DND-41 (cell line): ENCODE measurements at regions not wholly inside any gene's neighbourhood (a gene's known extent, or its start where the extent isn't known, plus 50 kb on each side); places are given as distances from the start of the nearest gene placed in this dataset.

Experiments
- ATAC-seq: fragments of 200-7000 bp; cut with Tn5 transposase; 3 replicates; pipeline ENCODE4 v1.9.1; 2021; ENCODE audit warnings: low read depth; ENCODE audit not compliant: insufficient read depth
- DNase-seq: peaks from one replicate; pipeline ENCODE4 v3.0.0-alpha.2; 2020
- H2AFZ ChIP-seq: 2 replicates; pipeline ENCODE4 v1.6.0; 2012; ENCODE audit warnings: low read depth, low read length
- H3K27ac ChIP-seq: 2 replicates; pipeline ENCODE4 v1.5.1; 2012; ENCODE audit warnings: low read length, inconsistent platforms
- H3K27me3 ChIP-seq: fragments of 200-600 bp; sonication (generic); 2 replicates; pipeline ENCODE4 v1.6.0; 2012; ENCODE audit warnings: low read length, mild to moderate bottlenecking, inconsistent platforms; ENCODE audit not compliant: insufficient read depth, poor library complexity
- H3K36me3 ChIP-seq: 2 replicates; pipeline ENCODE4 v1.5.1; 2012; ENCODE audit warnings: low read length, inconsistent platforms; ENCODE audit not compliant: insufficient read depth
- H3K4me1 ChIP-seq: 2 replicates; pipeline ENCODE4 v1.5.1; 2012; ENCODE audit warnings: mild to moderate bottlenecking, low read length; ENCODE audit not compliant: insufficient read depth
- H3K4me2 ChIP-seq: 2 replicates; pipeline ENCODE4 v1.6.0; 2012; ENCODE audit warnings: mild to moderate bottlenecking, moderate library complexity, low read length, inconsistent platforms; ENCODE audit not compliant: insufficient read depth
- H3K4me3 ChIP-seq, 2 experiments: fragments of 200-600 bp in 1 of 2; shearing (Covaris generic) in 1 of 2; 2 replicates each; pipeline ENCODE4 v1.5.1; 2012 to 2016; ENCODE audit warnings: inconsistent platforms in 2 of 2, low read length in 2 of 2, mild to moderate bottlenecking in 2 of 2, low read depth in 1 of 2, moderate library complexity in 1 of 2
- H3K79me2 ChIP-seq: 2 replicates; pipeline ENCODE4 v1.6.0; 2012; ENCODE audit warnings: low read length, inconsistent platforms; ENCODE audit not compliant: insufficient read depth
- H3K9ac ChIP-seq: 2 replicates; pipeline ENCODE4 v1.6.0; 2012; ENCODE audit warnings: low read depth, mild to moderate bottlenecking, inconsistent platforms, low read length, moderate library complexity
- H3K9me3 ChIP-seq: 2 replicates; pipeline ENCODE4 v1.5.1; 2012; ENCODE audit warnings: low read length, moderate library complexity, mild to moderate bottlenecking, inconsistent platforms; ENCODE audit not compliant: insufficient read depth, severe bottlenecking
- H4K20me1 ChIP-seq: 2 replicates; pipeline ENCODE4 v1.6.0; 2012; ENCODE audit warnings: low read length; ENCODE audit not compliant: insufficient read depth
- CTCF ChIP-seq: IDR thresholded peaks from 2 replicates; pipeline ENCODE4 v1.5.1; 2012; ENCODE audit warnings: borderline replicate concordance, low read length, moderate library complexity, mild to moderate bottlenecking; ENCODE audit not compliant: poor library complexity, severe bottlenecking; ENCODE audit errors: extremely low read depth
- EZH2 ChIP-seq: IDR thresholded peaks from 3 replicates; pipeline ENCODE4 v1.6.1; 2012; ENCODE audit warnings: borderline replicate concordance, low read depth, mild to moderate bottlenecking, moderate library complexity, low read length, inconsistent platforms; ENCODE audit not compliant: severe bottlenecking

GRCh38 chr2:48098539-48098938 is 192.2 kb upstream of the FBXO11 start:
- Histone ChIP-seq H3K9me3 (no peaks in the 10 kb centered on the region), H3K36me3 (no peaks in the 10 kb centered on the region), H2AFZ (no peak overlapping the region), H3K79me2 (no peaks in the 10 kb centered on the region), H3K27ac (no peak overlapping the region), H3K9ac (no peak overlapping the region), H3K4me3 (no peak overlapping the region), H3K27me3 (peaks cover 4% of the 10 kb centered on the region), H3K4me1 (no peaks in the 10 kb centered on the region), H3K4me2 (no peak overlapping the region), H4K20me1 (no peaks in the 10 kb centered on the region)
- ATAC-seq (no peak), DNase-seq (no peak)
- TF ChIP-seq EZH2 (no peak), CTCF (no peak)

GRCh38 chr2:48104418-48104817 is 198.1 kb upstream of the FBXO11 start:
- H3K27me3 ChIP-seq: no peaks in the 10 kb centered on the region
- no peak overlapping the region for H3K27ac ChIP-seq
- H4K20me1 ChIP-seq: no peaks in the 10 kb centered on the region
- H3K79me2 ChIP-seq: no peaks in the 10 kb centered on the region
- no peak overlapping the region for H3K4me2 ChIP-seq
- H3K4me1 ChIP-seq: peaks cover 12% of the 10 kb centered on the region
- H3K36me3 ChIP-seq: no peaks in the 10 kb centered on the region
- DNase-seq (no peak), ATAC-seq (no peak)
- TF ChIP-seq EZH2: no peak
- no peak for TF ChIP-seq CTCF
- no peaks in the 10 kb centered on the region for H3K9me3 ChIP-seq
- H3K9ac ChIP-seq: no peak overlapping the region
- no peak overlapping the region for H2AFZ ChIP-seq
- no peak overlapping the region for H3K4me3 ChIP-seq

GRCh38 chr2:48105848-48106247 is 199.6 kb upstream of the FBXO11 start:
- peak overlapping the region; percentile 34; the same call in 1 of the 2 replicates for H2AFZ ChIP-seq
- ATAC-seq: no peak

More at GRCh38 chr2:48105848-48106247, 199.6 kb upstream of the FBXO11 start:
- Histone ChIP-seq H3K36me3 (no peaks in the 10 kb centered on the region), H3K27ac (no peak overlapping the region), H3K4me1 (peaks cover 13% of the 10 kb centered on the region), H3K4me3 (no peak overlapping the region; a peak in 1 of 4 replicates), H3K4me2 (0 out of 2 replicates have a peak overlapping the region, but pooled peaks have one; percentile 60), H4K20me1 (no peaks in the 10 kb centered on the region), H3K9me3 (no peaks in the 10 kb centered on the region), H3K27me3 (no peaks in the 10 kb centered on the region), H3K79me2 (no peaks in the 10 kb centered on the region), H3K9ac (peak overlapping the region; percentile 42; the same call in 1 of the 2 replicates)
- no peak for DNase-seq
- TF ChIP-seq EZH2 (no peak), CTCF (no peak)
